Osteoblast (primary cell): ENCODE measurements at regions not wholly inside any gene's neighbourhood (a gene's known extent, or its start where the extent isn't known, plus 50 kb on each side); places are given as distances from the start of the nearest gene placed in this dataset.
A peak's percentile ranks its signal among the peaks of the same experiment; 100 is the strongest.
"Not testable (repeated sequence)": the region's sequence is repeated elsewhere in the genome, so short reads cannot be mapped to it uniquely, and the experiment has no call there.

ENCODE experiments used
- DNase-seq: peaks from one replicate; pipeline ENCODE4 v3.0.0; 2011; ENCODE audit warnings: low spot score, mixed read lengths; ENCODE audit not compliant: insufficient read length; ENCODE audit errors: missing footprints
- H2AFZ ChIP-seq: 2 replicates; pipeline ENCODE4 v1.6.0; 2011; ENCODE audit warnings: mild to moderate bottlenecking, low read length
- H3K27ac ChIP-seq: 2 replicates; pipeline ENCODE4 v1.5.1; 2011; ENCODE audit warnings: mild to moderate bottlenecking, low read depth, low read length, moderate library complexity
- H3K27me3 ChIP-seq: 2 replicates; pipeline ENCODE4 v1.6.0; 2012; ENCODE audit warnings: mild to moderate bottlenecking, control low read depth, inconsistent platforms, low read length, moderate library complexity; ENCODE audit not compliant: insufficient read depth
- H3K36me3 ChIP-seq: 2 replicates; pipeline ENCODE4 v1.5.1; 2011; ENCODE audit warnings: mild to moderate bottlenecking, low read length, control low read depth, moderate library complexity; ENCODE audit not compliant: insufficient read depth
- H3K4me1 ChIP-seq: 2 replicates; pipeline ENCODE4 v1.5.1; 2011; ENCODE audit warnings: mild to moderate bottlenecking, low read length, control low read depth, moderate library complexity; ENCODE audit not compliant: insufficient read depth
- H3K4me2 ChIP-seq: 2 replicates; pipeline ENCODE4 v1.6.0; 2011; ENCODE audit warnings: mild to moderate bottlenecking, low read length; ENCODE audit not compliant: insufficient read depth
- H3K4me3 ChIP-seq: fragments of 200-600 bp; sonication (generic); 3 replicates; pipeline ENCODE4 v1.5.1; 2012; ENCODE audit warnings: mild to moderate bottlenecking, low read length, inconsistent platforms; ENCODE audit not compliant: insufficient read depth
- H3K79me2 ChIP-seq: 2 replicates; pipeline ENCODE4 v1.6.0; 2012; ENCODE audit warnings: mild to moderate bottlenecking, low read length, control low read depth, inconsistent platforms; ENCODE audit not compliant: insufficient read depth
- H3K9me3 ChIP-seq: 2 replicates; pipeline ENCODE4 v1.5.1; 2011; ENCODE audit warnings: low read depth, low read length, control low read depth
- H4K20me1 ChIP-seq: 2 replicates; pipeline ENCODE4 v1.6.0; 2012; ENCODE audit warnings: mild to moderate bottlenecking, low read length, control low read depth; ENCODE audit not compliant: insufficient read depth
- CTCF ChIP-seq: IDR thresholded peaks from 2 replicates; pipeline ENCODE4 v1.5.1; 2011; ENCODE audit warnings: mild to moderate bottlenecking, low read depth, low read length, moderate library complexity; ENCODE audit errors: extremely low read depth

- Histone ChIP-seq H3K4me2 (no peak overlapping the region), H3K4me3 (no peak overlapping the region), H3K27me3 (no peaks in the 10 kb centered on the region), H3K9me3 (no peaks in the 10 kb centered on the region), H3K36me3 (no peaks in the 10 kb centered on the region), H3K79me2 (no peaks in the 10 kb centered on the region), H4K20me1 (no peaks in the 10 kb centered on the region), H3K4me1 (no peaks in the 10 kb centered on the region), H3K27ac (no peak overlapping the region), H2AFZ (no peak overlapping the region)
- no peak for TF ChIP-seq CTCF
- no peak for DNase-seq
Measured at GRCh38 chr18:41052625-41053024, 902.4 kb upstream of the PIK3C3 start.

DNA sequence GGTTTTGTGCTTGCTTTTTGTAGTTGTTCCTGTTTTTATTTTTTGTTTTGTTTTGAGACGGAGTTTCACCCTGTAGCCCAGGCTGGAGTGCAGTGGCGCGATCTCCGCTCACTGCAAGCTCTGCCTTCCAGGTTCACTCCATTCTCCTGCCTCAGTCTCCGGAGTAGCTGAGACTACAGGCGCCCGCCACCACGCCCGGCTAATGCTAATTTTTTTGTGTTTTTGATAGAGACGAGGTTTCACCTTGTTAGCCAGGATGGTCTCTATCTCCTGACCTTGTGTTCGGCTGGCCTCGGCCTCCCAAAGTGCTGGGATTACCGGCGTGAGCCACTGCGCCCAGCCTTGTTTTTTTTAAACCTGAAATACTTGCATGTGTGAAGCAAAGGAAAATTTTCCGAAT is 908.8 kb upstream of the PIK3C3 start:
- not testable (repeated sequence) for H3K9me3 ChIP-seq, H3K79me2 ChIP-seq, H3K4me1 ChIP-seq, H2AFZ ChIP-seq, H3K27ac ChIP-seq, H4K20me1 ChIP-seq, H3K27me3 ChIP-seq, H3K36me3 ChIP-seq, DNase-seq, H3K4me3 ChIP-seq, H3K4me2 ChIP-seq

DNA sequence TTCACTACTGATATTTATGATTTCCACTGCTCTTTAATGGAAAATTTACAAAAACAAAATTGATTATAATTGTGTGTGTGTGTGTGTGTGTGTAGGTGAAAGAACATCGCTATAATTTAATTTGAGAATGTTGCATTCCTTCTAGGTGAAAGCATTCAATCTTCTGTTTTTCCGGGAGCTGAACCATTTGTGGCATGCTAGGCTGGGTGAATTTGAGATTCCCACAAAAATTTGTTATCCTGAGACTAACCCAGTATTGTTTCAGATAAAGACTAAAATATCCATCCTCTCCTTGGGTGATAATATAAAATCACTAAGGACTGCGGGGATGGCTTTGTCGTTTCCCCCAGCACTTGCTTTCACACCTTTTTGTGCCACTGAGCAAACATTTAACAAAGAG is 911.2 kb upstream of the PIK3C3 start:
- Histone ChIP-seq H3K4me3 (no peak overlapping the region), H3K79me2 (no peaks in the 10 kb centered on the region), H2AFZ (no peak overlapping the region), H3K4me1 (no peaks in the 10 kb centered on the region), H3K9me3 (no peaks in the 10 kb centered on the region), H3K27me3 (no peaks in the 10 kb centered on the region), H3K4me2 (no peak overlapping the region), H4K20me1 (no peaks in the 10 kb centered on the region), H3K36me3 (no peaks in the 10 kb centered on the region), H3K27ac (no peak overlapping the region)
- no peak for TF ChIP-seq CTCF
- peak; percentile 21 for DNase-seq

- DNase-seq = no peak
- Histone ChIP-seq H3K27me3 (no peaks in the 10 kb centered on the region), H3K27ac (no peak overlapping the region), H2AFZ (no peak overlapping the region), H3K4me3 (no peak overlapping the region), H3K9me3 (no peaks in the 10 kb centered on the region), H4K20me1 (no peaks in the 10 kb centered on the region), H3K4me1 (no peaks in the 10 kb centered on the region), H3K36me3 (no peaks in the 10 kb centered on the region), H3K79me2 (no peaks in the 10 kb centered on the region), H3K4me2 (no peak overlapping the region)
- TF ChIP-seq CTCF = no peak
Measured at GRCh38 chr18:41042866-41043265, 912.2 kb upstream of the PIK3C3 start.

DNA sequence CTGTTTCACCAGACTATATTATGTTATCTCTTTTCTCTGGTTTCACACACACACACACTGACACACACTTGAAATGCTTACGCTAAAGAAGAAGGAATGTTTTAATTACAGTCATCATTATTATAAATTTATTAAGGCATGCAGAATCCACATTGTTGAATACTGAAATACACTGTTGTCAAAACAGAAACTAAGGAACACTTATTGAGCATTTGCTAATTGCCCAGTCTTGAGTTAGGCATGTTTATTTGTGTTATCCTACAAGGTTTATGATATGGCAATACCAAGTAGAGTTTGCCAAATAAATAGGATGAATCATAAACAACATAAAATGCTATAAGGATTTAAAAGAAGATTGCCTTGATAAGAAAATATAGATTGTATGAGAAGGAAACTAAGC is 917.0 kb upstream of the PIK3C3 start:
- no peaks in the 10 kb centered on the region for H3K79me2 ChIP-seq
- no peaks in the 10 kb centered on the region for H3K9me3 ChIP-seq
- no peak for DNase-seq
- H4K20me1 ChIP-seq = no peaks in the 10 kb centered on the region
- no peaks in the 10 kb centered on the region for H3K36me3 ChIP-seq
- H3K4me1 ChIP-seq = no peaks in the 10 kb centered on the region
- TF ChIP-seq CTCF = no peak
- no peak overlapping the region for H3K4me3 ChIP-seq
- H3K4me2 ChIP-seq = no peak overlapping the region
- H2AFZ ChIP-seq = no peak overlapping the region
- H3K27ac ChIP-seq = no peak overlapping the region
- H3K27me3 ChIP-seq = no peaks in the 10 kb centered on the region
